ENCODE measurements at regions not wholly inside any gene's neighbourhood (a gene's known extent, or its start where the extent isn't known, plus 50 kb on each side); places are given as distances from the start of the nearest gene placed in this dataset.
A peak's percentile ranks its signal among the peaks of the same experiment; 100 is the strongest.

GRCh38 chr7:118298771-118299170 lies 74.3 kb downstream of the ANKRD7 start:
- no peak for DNase-seq

- DNase-seq: no peak
These were observed 75.7 kb downstream of the ANKRD7 start for GRCh38 chr7:118300177-118300576.

GRCh38 chr7:118304100-118304499 lies 79.6 kb downstream of the ANKRD7 start:
- DNase-seq: no peak

- no peak for DNase-seq
These were observed 81.2 kb downstream of the ANKRD7 start for GRCh38 chr7:118305671-118306070.

GRCh38 chr7:118306771-118307170 lies 82.3 kb downstream of the ANKRD7 start:
- DNase-seq: no peak

- no peak for DNase-seq
These were observed 86.8 kb downstream of the ANKRD7 start for GRCh38 chr7:118311121-118311836.

GRCh38 chr7:118312051-118312450 lies 87.5 kb downstream of the ANKRD7 start:
- no peak for DNase-seq

- DNase-seq: no peak
These were observed 88.5 kb downstream of the ANKRD7 start for GRCh38 chr7:118312966-118313365.

GRCh38 chr7:118324790-118325449 lies 100.4 kb downstream of the ANKRD7 start:
- DNase-seq: no peak

- DNase-seq: no peak
These were observed 100.9 kb downstream of the ANKRD7 start for GRCh38 chr7:118325450-118325808.

GRCh38 chr7:118327174-118327573 lies 102.7 kb downstream of the ANKRD7 start:
- no peak for DNase-seq

- DNase-seq: no peak
These were observed 104.2 kb downstream of the ANKRD7 start for GRCh38 chr7:118328505-118329211.

- DNase-seq: no peak
These were observed 105.9 kb downstream of the ANKRD7 start for GRCh38 chr7:118330388-118330787.

GRCh38 chr7:118346748-118347147 lies 122.2 kb downstream of the ANKRD7 start:
- DNase-seq: no peak

- DNase-seq: no peak
These were observed 125.1 kb downstream of the ANKRD7 start for GRCh38 chr7:118349604-118350003.

- no peak for DNase-seq
These were observed 125.8 kb downstream of the ANKRD7 start for GRCh38 chr7:118350260-118350659.

GRCh38 chr7:118352867-118353453 lies 128.5 kb downstream of the ANKRD7 start:
- DNase-seq: peak; percentile 24

- DNase-seq: no peak
These were observed 141.9 kb downstream of the ANKRD7 start for GRCh38 chr7:118366363-118366762.

- DNase-seq: no peak
These were observed 144.5 kb downstream of the ANKRD7 start for GRCh38 chr7:118368958-118369357.

- no peak for DNase-seq
These were observed 145.5 kb downstream of the ANKRD7 start for GRCh38 chr7:118369987-118370386.

- no peak for DNase-seq
These were observed 148.0 kb downstream of the ANKRD7 start for GRCh38 chr7:118372530-118372929.

- DNase-seq: no peak
These were observed 165.1 kb downstream of the ANKRD7 start for GRCh38 chr7:118389629-118390028.

- DNase-seq: no peak
These were observed 179.7 kb downstream of the ANKRD7 start for GRCh38 chr7:118404211-118404610.

- no peak for DNase-seq
These were observed 193.9 kb downstream of the ANKRD7 start for GRCh38 chr7:118418433-118418832.

Data from NCI-H345 (cell line).